ENCODE measurements at regions not wholly inside any gene's neighbourhood (a gene's known extent, or its start where the extent isn't known, plus 50 kb on each side); places are given as distances from the start of the nearest gene placed in this dataset.

- Histone ChIP-seq H3K4me3 (ENCODE audit: low read depth, low read length) (no peak overlapping the region), H3K27me3 (ENCODE audit: control insufficient read depth, insufficient read depth, low read length) (no peaks in the 10 kb centered on the region), H3K36me3 (ENCODE audit: control insufficient read depth, insufficient read depth, low read length) (no peaks in the 10 kb centered on the region)
- ChIA-PET CTCF (no interaction called here), POLR2A (no interaction called here)
- TF ChIP-seq CTCF (IDR thresholded peaks at IDR 0.05; ENCODE audit: insufficient read depth, low read depth, low read length): no peak
- no peak for DNase-seq (ENCODE audit: low read depth)
Observed at GRCh38 chr2:76163860-76164259, 453.1 kb upstream of the GCFC2 start.

- ChIA-PET POLR2A (no interaction called here), CTCF (no interaction called here)
- Histone ChIP-seq H3K4me3 (ENCODE audit: low read depth, low read length) (no peak overlapping the region), H3K27me3 (ENCODE audit: control insufficient read depth, insufficient read depth, low read length) (no peaks in the 10 kb centered on the region), H3K36me3 (ENCODE audit: control insufficient read depth, insufficient read depth, low read length) (no peaks in the 10 kb centered on the region)
- DNase-seq (ENCODE audit: low read depth): no peak
- no peak for TF ChIP-seq CTCF (IDR thresholded peaks at IDR 0.05; ENCODE audit: insufficient read depth, low read depth, low read length)
Observed at GRCh38 chr2:76160670-76161069, 450.0 kb upstream of the GCFC2 start.

GRCh38 chr2:76159042-76159648, 448.4 kb upstream of the GCFC2 start:
- TF ChIP-seq CTCF (IDR thresholded peaks at IDR 0.05; ENCODE audit: insufficient read depth, low read depth, low read length): no peak
- ChIA-PET POLR2A (no interaction called here), CTCF (no interaction called here)
- no peaks in the 10 kb centered on the region for H3K36me3 ChIP-seq (ENCODE audit: control insufficient read depth, insufficient read depth, low read length)
- no peaks in the 10 kb centered on the region for H3K27me3 ChIP-seq (ENCODE audit: control insufficient read depth, insufficient read depth, low read length)
- H3K4me3 ChIP-seq (ENCODE audit: low read depth, low read length): no peak overlapping the region
- no peak for DNase-seq (ENCODE audit: low read depth)

GRCh38 chr2:76157531-76157930, 446.8 kb upstream of the GCFC2 start:
- CTCF ChIA-PET: no interaction called here

GRCh38 chr2:76154981-76155380, 444.3 kb upstream of the GCFC2 start:
- POLR2A ChIA-PET: no interaction called here

More at GRCh38 chr2:76157531-76157930, 446.8 kb upstream of the GCFC2 start:
- no peak for DNase-seq (ENCODE audit: low read depth)
- Histone ChIP-seq H3K36me3 (ENCODE audit: control insufficient read depth, insufficient read depth, low read length) (no peaks in the 10 kb centered on the region), H3K27me3 (ENCODE audit: control insufficient read depth, insufficient read depth, low read length) (no peaks in the 10 kb centered on the region), H3K4me3 (ENCODE audit: low read depth, low read length) (no peak overlapping the region)
- POLR2A ChIA-PET: no interaction called here
- no peak for TF ChIP-seq CTCF (IDR thresholded peaks at IDR 0.05; ENCODE audit: insufficient read depth, low read depth, low read length)

More at GRCh38 chr2:76154981-76155380, 444.3 kb upstream of the GCFC2 start:
- CTCF ChIA-PET: no interaction called here
- no peak for TF ChIP-seq CTCF (IDR thresholded peaks at IDR 0.05; ENCODE audit: insufficient read depth, low read depth, low read length)
- no peak for DNase-seq (ENCODE audit: low read depth)
- Histone ChIP-seq H3K4me3 (ENCODE audit: low read depth, low read length) (no peak overlapping the region), H3K27me3 (ENCODE audit: control insufficient read depth, insufficient read depth, low read length) (no peaks in the 10 kb centered on the region), H3K36me3 (ENCODE audit: control insufficient read depth, insufficient read depth, low read length) (no peaks in the 10 kb centered on the region)

All from BJ (cell line).